Mesenchymal stem cell (in vitro differentiated cells and primary cell): ENCODE measurements at regions not wholly inside any gene's neighbourhood (a gene's known extent, or its start where the extent isn't known, plus 50 kb on each side); places are given as distances from the start of the nearest gene placed in this dataset.
A peak's percentile ranks its signal among the peaks of the same experiment; 100 is the strongest.

Source experiments
- DNase-seq: peaks from one replicate; pipeline ENCODE4 v3.0.0-alpha.2; 2013
- H2AFZ ChIP-seq: one replicate; pipeline ENCODE4 v1.6.1; 2013; ENCODE audit warnings: low read depth, mild to moderate bottlenecking, control low read depth, inconsistent platforms, low read length, moderate library complexity
- H2AK5ac ChIP-seq: 2 replicates; pipeline ENCODE4 v1.6.1; 2013; ENCODE audit warnings: low read length, moderate library complexity, mild to moderate bottlenecking, inconsistent platforms; ENCODE audit not compliant: severe bottlenecking
- H2BK120ac ChIP-seq: one replicate; pipeline ENCODE4 v1.6.1; 2013; ENCODE audit warnings: low read depth, mild to moderate bottlenecking, inconsistent platforms, low read length, moderate library complexity
- H2BK12ac ChIP-seq, 2 experiments: one replicate each; pipeline ENCODE4 v1.6.1; 2013; ENCODE audit warnings: inconsistent platforms in 2 of 2, low read length in 2 of 2, mild to moderate bottlenecking in 2 of 2, moderate library complexity in 2 of 2, control low read depth in 1 of 2
- H2BK15ac ChIP-seq: one replicate; pipeline ENCODE4 v1.6.1; 2013; ENCODE audit warnings: mild to moderate bottlenecking, low read depth, inconsistent platforms; ENCODE audit not compliant: poor library complexity, severe bottlenecking
- H2BK5ac ChIP-seq: 2 replicates; pipeline ENCODE4 v1.6.1; 2013; ENCODE audit warnings: low read depth, mild to moderate bottlenecking, low read length, control low read depth, inconsistent platforms; ENCODE audit not compliant: poor library complexity, severe bottlenecking
- H3K14ac ChIP-seq, 2 experiments: one replicate each; pipeline ENCODE4 v1.6.1; 2013; ENCODE audit warnings: inconsistent platforms in 2 of 2, low read length in 2 of 2, control low read depth in 1 of 2, mild to moderate bottlenecking in 1 of 2, moderate library complexity in 1 of 2
- H3K18ac ChIP-seq, 2 experiments: one replicate each; pipeline ENCODE4 v1.6.1; 2013; ENCODE audit warnings: inconsistent platforms in 2 of 2, low read length in 2 of 2, control low read depth in 1 of 2, low read depth in 1 of 2, mild to moderate bottlenecking in 1 of 2
- H3K23ac ChIP-seq, 2 experiments: one replicate each; pipeline ENCODE4 v1.6.1; 2013; ENCODE audit warnings: inconsistent platforms in 2 of 2, low read length in 2 of 2, mild to moderate bottlenecking in 2 of 2, moderate library complexity in 2 of 2, control low read depth in 1 of 2
- H3K27ac ChIP-seq: 2 replicates; pipeline ENCODE4 v1.5.1; 2013; ENCODE audit warnings: mild to moderate bottlenecking, moderate library complexity, low read length, control low read depth, inconsistent platforms; ENCODE audit not compliant: poor library complexity, severe bottlenecking
- H3K27me3 ChIP-seq, 2 experiments: 2 replicates each; pipeline versions ENCODE4 v1.6.1 to v1.7.0; 2013; ENCODE audit warnings: low read length in 2 of 2, mild to moderate bottlenecking in 2 of 2, moderate library complexity in 2 of 2, control low read depth in 1 of 2, inconsistent platforms in 1 of 2; ENCODE audit not compliant: control insufficient read depth in 1 of 2, insufficient read depth in 1 of 2
- H3K36me3 ChIP-seq, 2 experiments: 2 replicates each; pipeline versions ENCODE4 v1.6.1 to v1.7.0; 2013; ENCODE audit warnings: low read length in 2 of 2, control low read depth in 1 of 2, inconsistent platforms in 1 of 2, low read depth in 1 of 2, mild to moderate bottlenecking in 1 of 2; ENCODE audit not compliant: insufficient read depth in 2 of 2, control insufficient read depth in 1 of 2
- H3K4ac ChIP-seq, 2 experiments: one replicate each; pipeline ENCODE4 v1.6.1; 2013; ENCODE audit warnings: inconsistent platforms in 2 of 2, low read length in 2 of 2, mild to moderate bottlenecking in 2 of 2, moderate library complexity in 2 of 2, control low read depth in 1 of 2, low read depth in 1 of 2
- H3K4me1 ChIP-seq: 2 replicates; pipeline ENCODE4 v1.6.1; 2013; ENCODE audit warnings: low read depth, low read length, control low read depth; ENCODE audit not compliant: control insufficient read depth, insufficient read depth
- H3K4me2 ChIP-seq: 2 replicates; pipeline ENCODE4 v1.6.1; 2013; ENCODE audit warnings: low read length, mild to moderate bottlenecking, inconsistent platforms; ENCODE audit not compliant: poor library complexity, severe bottlenecking
- H3K4me3 ChIP-seq, 2 experiments: 2 replicates each; pipeline versions ENCODE4 v1.5.1 to v1.7.0; 2013; ENCODE audit warnings: low read length in 2 of 2, mild to moderate bottlenecking in 2 of 2, control low read depth in 1 of 2, low read depth in 1 of 2; ENCODE audit not compliant: insufficient read depth in 1 of 2
- H3K79me1 ChIP-seq: replicated peaks from 2 replicates; pipeline ENCODE4 v1.6.1; 2013; ENCODE audit warnings: mild to moderate bottlenecking, control low read depth, low read length, inconsistent platforms; ENCODE audit not compliant: poor library complexity, severe bottlenecking
- H3K9ac ChIP-seq: 2 replicates; pipeline ENCODE4 v1.7.0; 2013; ENCODE audit warnings: mild to moderate bottlenecking, low read length, moderate library complexity
- H3K9me3 ChIP-seq: 2 replicates; pipeline ENCODE4 v1.7.0; 2013; ENCODE audit warnings: mild to moderate bottlenecking, low read length; ENCODE audit not compliant: control insufficient read depth
- H4K8ac ChIP-seq: one replicate; pipeline ENCODE4 v1.6.1; 2013; ENCODE audit warnings: inconsistent platforms, mild to moderate bottlenecking, low read length, moderate library complexity
- H4K91ac ChIP-seq: one replicate; pipeline ENCODE4 v1.6.1; 2013; ENCODE audit warnings: mild to moderate bottlenecking, low read length, inconsistent platforms
- WGBS: methylation state at CpG from one replicate; pipeline ENCODE4 v1.1.7; 2013; ENCODE audit warnings: mixed read lengths; 5-methylcytosine and 5-hydroxymethylcytosine counted together

DNA sequence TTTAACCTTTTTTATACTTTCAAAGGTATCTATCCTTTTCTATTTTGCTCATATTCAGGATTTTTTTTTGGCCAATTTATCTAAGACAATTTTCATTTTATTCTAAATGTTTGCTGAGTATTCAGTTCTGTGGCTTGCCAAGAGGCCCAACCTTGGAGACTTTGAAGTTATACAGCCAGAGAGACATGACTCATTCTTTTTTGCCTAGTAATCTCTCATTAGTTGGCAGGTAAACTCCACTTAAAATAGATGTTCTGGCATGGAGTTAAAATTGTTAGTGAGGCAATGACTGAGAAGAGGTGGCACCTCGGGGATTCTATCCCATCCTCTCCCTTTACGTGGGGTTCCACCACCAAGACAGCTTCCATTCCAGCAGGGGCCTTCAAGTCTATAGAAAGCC is 213.8 kb downstream of the KCTD12 start:
- Histone ChIP-seq H2BK15ac (no peak overlapping the region), H3K27ac (no peak overlapping the region), H3K36me3 (no peaks in the 10 kb centered on the region), H2BK5ac (no peak overlapping the region), H3K4ac (no peak overlapping the region), H3K27me3 (no peaks in the 10 kb centered on the region), H3K4me1 (peaks cover 3% of the 10 kb centered on the region), H3K23ac (no peak overlapping the region), H3K9ac (no peak overlapping the region), H4K8ac (no peak overlapping the region), H2BK120ac (no peak overlapping the region), H4K91ac (no peak overlapping the region), H3K9me3 (no peaks in the 10 kb centered on the region), H3K4me3 (no peak overlapping the region), H2AK5ac (no peak overlapping the region), H2AFZ (no peak overlapping the region), H3K4me2 (no peak overlapping the region), H3K79me1 (no peaks in the 10 kb centered on the region), H2BK12ac (no peak overlapping the region), H3K14ac (no peak overlapping the region), H3K18ac (no peak overlapping the region)
- no peak for DNase-seq
- 92% methylated on average over 2 of the region's 2 CpGs for WGBS

- no peak for DNase-seq
- no peak overlapping the region for H3K4me3 ChIP-seq
- H3K4me2 ChIP-seq, result no peak overlapping the region
- WGBS, result 91% methylated on average over 4 of the region's 5 CpGs
- no peaks in the 10 kb centered on the region for H3K27me3 ChIP-seq
- no peak overlapping the region for H2BK5ac ChIP-seq
- no peaks in the 10 kb centered on the region for H3K9me3 ChIP-seq
- no peak overlapping the region for H2BK120ac ChIP-seq
- no peak overlapping the region for H3K23ac ChIP-seq
- no peak overlapping the region for H2BK15ac ChIP-seq
- no peak overlapping the region for H3K4ac ChIP-seq
- H3K9ac ChIP-seq, result no peak overlapping the region
- H3K79me1 ChIP-seq, result no peaks in the 10 kb centered on the region
- no peaks in the 10 kb centered on the region for H3K36me3 ChIP-seq
- H2AK5ac ChIP-seq, result no peak overlapping the region
- H3K18ac ChIP-seq, result no peak overlapping the region
- H3K27ac ChIP-seq, result no peak overlapping the region
- H4K91ac ChIP-seq, result no peak overlapping the region
- H3K14ac ChIP-seq, result no peak overlapping the region
- H2BK12ac ChIP-seq, result no peak overlapping the region
- H2AFZ ChIP-seq, result no peak overlapping the region
- no peak overlapping the region for H4K8ac ChIP-seq
- peaks cover 3% of the 10 kb centered on the region for H3K4me1 ChIP-seq
These were observed 217.5 kb downstream of the KCTD12 start for GRCh38 chr13:76668716-76669115.

GRCh38 chr13:76668141-76668540 is 218.1 kb downstream of the KCTD12 start:
- 80% methylated on average over 1 of the region's 2 CpGs for WGBS
- H3K18ac ChIP-seq, result no peak overlapping the region

GRCh38 chr13:76667551-76667950 is 218.7 kb downstream of the KCTD12 start:
- no peaks in the 10 kb centered on the region for H3K36me3 ChIP-seq
- no peak overlapping the region for H3K4me3 ChIP-seq
- no peaks in the 10 kb centered on the region for H3K79me1 ChIP-seq
- no peak overlapping the region for H3K4ac ChIP-seq
- H3K18ac ChIP-seq, result no peak overlapping the region
- no peak overlapping the region for H3K27ac ChIP-seq
- no peak overlapping the region for H3K14ac ChIP-seq
- no peak overlapping the region for H2BK5ac ChIP-seq
- H3K4me2 ChIP-seq, result no peak overlapping the region
- H3K23ac ChIP-seq, result no peak overlapping the region
- peaks cover 3% of the 10 kb centered on the region for H3K4me1 ChIP-seq
- H3K9me3 ChIP-seq, result no peaks in the 10 kb centered on the region
- peak; percentile 72 for DNase-seq
- no peaks in the 10 kb centered on the region for H3K27me3 ChIP-seq
- no peak overlapping the region for H2BK120ac ChIP-seq
- peak overlapping the region; percentile 71 for H3K9ac ChIP-seq
- no peak overlapping the region for H4K8ac ChIP-seq
- no peak overlapping the region for H2BK15ac ChIP-seq
- no peak overlapping the region for H2AFZ ChIP-seq
- no peak overlapping the region for H2BK12ac ChIP-seq
- H4K91ac ChIP-seq, result no peak overlapping the region
- no peak overlapping the region for H2AK5ac ChIP-seq

More at GRCh38 chr13:76668141-76668540, 218.1 kb downstream of the KCTD12 start:
- Histone ChIP-seq H3K14ac (no peak overlapping the region), H3K79me1 (no peaks in the 10 kb centered on the region), H4K8ac (no peak overlapping the region), H3K4ac (no peak overlapping the region), H3K36me3 (no peaks in the 10 kb centered on the region), H2AK5ac (no peak overlapping the region), H4K91ac (no peak overlapping the region), H3K23ac (no peak overlapping the region), H3K9ac (peak overlapping the region; percentile 6), H3K27ac (no peak overlapping the region), H3K4me2 (no peak overlapping the region), H3K4me3 (no peak overlapping the region), H2BK15ac (no peak overlapping the region), H3K9me3 (no peaks in the 10 kb centered on the region), H3K27me3 (no peaks in the 10 kb centered on the region), H2BK12ac (no peak overlapping the region), H3K4me1 (peaks cover 3% of the 10 kb centered on the region), H2BK120ac (no peak overlapping the region), H2BK5ac (no peak overlapping the region), H2AFZ (no peak overlapping the region)
- DNase-seq, result peak; percentile 30
